ENCODE measurements at regions not wholly inside any gene's neighbourhood (a gene's known extent, or its start where the extent isn't known, plus 50 kb on each side); places are given as distances from the start of the nearest gene placed in this dataset.
"Not testable (repeated sequence)": the region's sequence is repeated elsewhere in the genome, so short reads cannot be mapped to it uniquely, and the experiment has no call there.

DNA sequence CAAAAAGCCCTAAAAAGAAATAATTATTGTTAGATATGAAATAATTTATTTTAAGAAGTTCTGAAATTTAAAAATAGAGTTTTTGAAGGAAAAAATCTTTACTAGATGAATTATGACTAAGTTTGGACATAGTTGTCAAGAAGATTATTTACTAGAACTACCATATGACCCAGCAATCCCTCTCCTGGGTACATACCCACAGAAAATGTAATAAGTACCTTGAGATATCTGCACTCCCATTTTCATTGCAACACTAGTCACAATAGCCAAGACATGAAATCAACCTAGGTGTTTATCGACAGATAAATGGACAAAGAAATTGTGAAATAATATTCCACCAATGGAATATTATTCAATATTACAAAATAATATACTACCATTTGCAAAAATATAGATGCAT, 109.9 kb downstream of the PDHA2 start:
- TF ChIP-seq, protein P1, sequence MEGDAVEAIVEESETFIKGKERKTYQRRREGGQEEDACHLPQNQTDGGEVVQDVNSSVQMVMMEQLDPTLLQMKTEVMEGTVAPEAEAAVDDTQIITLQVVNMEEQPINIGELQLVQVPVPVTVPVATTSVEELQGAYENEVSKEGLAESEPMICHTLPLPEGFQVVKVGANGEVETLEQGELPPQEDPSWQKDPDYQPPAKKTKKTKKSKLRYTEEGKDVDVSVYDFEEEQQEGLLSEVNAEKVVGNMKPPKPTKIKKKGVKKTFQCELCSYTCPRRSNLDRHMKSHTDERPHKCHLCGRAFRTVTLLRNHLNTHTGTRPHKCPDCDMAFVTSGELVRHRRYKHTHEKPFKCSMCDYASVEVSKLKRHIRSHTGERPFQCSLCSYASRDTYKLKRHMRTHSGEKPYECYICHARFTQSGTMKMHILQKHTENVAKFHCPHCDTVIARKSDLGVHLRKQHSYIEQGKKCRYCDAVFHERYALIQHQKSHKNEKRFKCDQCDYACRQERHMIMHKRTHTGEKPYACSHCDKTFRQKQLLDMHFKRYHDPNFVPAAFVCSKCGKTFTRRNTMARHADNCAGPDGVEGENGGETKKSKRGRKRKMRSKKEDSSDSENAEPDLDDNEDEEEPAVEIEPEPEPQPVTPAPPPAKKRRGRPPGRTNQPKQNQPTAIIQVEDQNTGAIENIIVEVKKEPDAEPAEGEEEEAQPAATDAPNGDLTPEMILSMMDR (IDR thresholded peaks at IDR 0.05; ENCODE audit: insufficient read depth, low read depth, low read length, missing control alignments): no peak
- no peak overlapping the region for H3K4me3 ChIP-seq (ENCODE audit: low read depth, low read length)
- no peak for DNase-seq (ENCODE audit: low read depth)

DNA sequence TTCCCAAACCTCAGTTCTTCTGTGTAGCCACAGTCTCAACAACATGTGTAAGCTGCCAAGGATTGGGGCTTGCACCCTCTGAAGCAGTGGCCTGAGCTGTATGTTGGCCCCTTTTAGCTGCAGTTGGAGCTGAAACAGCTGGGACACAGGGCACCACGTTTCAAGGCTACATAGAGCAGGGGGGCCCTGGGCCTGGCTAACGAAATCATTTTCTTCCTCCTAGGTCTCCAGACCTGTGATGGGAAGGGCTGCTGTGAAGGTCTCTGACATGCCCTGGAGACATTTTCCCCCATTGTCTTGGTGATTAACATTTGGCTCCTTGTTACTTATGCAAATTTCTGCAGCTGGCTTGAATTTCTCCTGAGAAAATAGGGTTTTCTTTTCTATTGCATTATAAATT, 112.6 kb downstream of the PDHA2 start:
- not testable (repeated sequence) for H3K4me3 ChIP-seq (ENCODE audit: low read depth, low read length); DNase-seq (ENCODE audit: low read depth)

DNA sequence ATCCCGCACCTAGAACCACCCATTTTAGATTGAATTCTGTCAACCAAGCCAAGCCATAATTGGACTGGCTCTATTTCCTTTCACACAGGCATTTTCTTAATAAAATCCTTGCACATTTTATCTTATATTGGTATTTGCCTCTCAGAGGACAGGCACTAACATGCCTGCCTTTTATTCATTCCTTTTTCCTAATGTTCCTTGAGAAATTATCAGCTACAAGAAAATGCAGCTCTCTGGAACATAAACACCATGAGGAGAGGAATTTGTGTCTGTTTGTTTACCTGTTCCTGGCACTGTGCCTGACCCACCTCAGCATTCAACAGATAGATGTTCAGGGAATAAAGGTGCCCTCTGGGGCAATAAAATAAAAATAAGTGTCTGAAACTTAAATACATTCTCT, 116.2 kb downstream of the PDHA2 start:
- no peak for DNase-seq (ENCODE audit: low read depth)
- TF ChIP-seq, protein P1 (IDR thresholded peaks at IDR 0.05; ENCODE audit: insufficient read depth, low read depth, low read length, missing control alignments): no peak
- no peak overlapping the region for H3K4me3 ChIP-seq (ENCODE audit: low read depth, low read length)

DNA sequence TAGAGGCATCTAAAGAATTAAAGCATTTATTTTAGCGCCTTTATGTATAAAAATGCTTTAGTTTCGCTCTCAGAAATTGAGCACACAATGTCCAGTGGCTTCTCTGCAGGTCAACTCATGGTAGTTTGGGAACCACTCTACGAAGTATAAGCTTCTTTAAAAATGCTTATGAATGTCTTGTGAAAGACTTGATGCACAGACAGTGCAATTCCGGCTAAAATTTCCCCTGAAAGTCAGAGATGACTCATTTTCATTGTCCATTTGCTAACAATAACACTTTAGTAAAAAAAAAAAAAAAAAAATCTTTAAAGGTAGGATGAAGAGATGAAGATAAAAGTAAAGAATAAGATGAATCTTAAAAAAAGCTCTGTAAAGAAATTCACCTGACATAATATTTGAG, 117.2 kb downstream of the PDHA2 start:
- no peak for DNase-seq (ENCODE audit: low read depth)
- H3K4me3 ChIP-seq (ENCODE audit: low read depth, low read length): no peak overlapping the region
- TF ChIP-seq, protein P1 (IDR thresholded peaks at IDR 0.05; ENCODE audit: insufficient read depth, low read depth, low read length, missing control alignments): no peak

DNA sequence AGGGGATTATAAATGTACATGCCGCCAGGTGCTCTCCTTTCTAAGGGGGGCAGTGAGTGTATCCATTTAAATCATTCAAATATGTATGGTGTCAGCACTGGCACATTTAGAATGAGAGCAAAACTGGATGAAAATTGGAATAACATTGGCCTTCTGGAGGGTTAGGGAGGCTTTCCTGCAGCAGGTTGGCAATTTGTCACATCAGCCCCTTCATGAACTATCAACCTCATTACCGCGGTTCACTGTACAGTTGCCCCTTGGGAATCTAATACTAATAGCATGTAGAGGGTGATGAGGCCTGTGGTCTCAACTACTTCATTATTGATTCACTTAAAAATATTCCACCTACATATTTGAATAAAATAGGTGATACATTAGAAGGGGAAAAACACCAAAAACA, 117.9 kb downstream of the PDHA2 start:
- no peak overlapping the region for H3K4me3 ChIP-seq (ENCODE audit: low read depth, low read length)
- TF ChIP-seq, protein P1 (IDR thresholded peaks at IDR 0.05; ENCODE audit: insufficient read depth, low read depth, low read length, missing control alignments): no peak
- no peak for DNase-seq (ENCODE audit: low read depth)

DNA sequence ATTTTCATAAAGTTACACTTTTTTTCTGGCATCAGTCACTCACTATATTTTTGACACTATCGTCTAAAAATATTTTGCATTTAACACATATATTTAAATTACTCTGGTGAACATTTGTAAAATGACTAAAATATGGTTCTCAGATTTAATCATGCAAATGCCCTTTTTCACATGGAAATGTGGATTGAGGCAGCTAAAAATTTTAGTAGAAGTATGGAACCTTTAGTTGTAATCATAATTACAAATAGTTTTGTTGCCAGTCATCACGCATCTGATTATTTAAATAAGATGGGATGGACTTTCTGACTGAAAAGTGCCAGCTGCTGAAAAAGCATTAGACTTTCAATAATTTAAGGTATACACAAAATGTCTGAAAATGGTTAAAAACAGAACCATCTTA, 119.3 kb downstream of the PDHA2 start:
- TF ChIP-seq, protein P1 (IDR thresholded peaks at IDR 0.05; ENCODE audit: insufficient read depth, low read depth, low read length, missing control alignments): no peak
- no peak for DNase-seq (ENCODE audit: low read depth)
- H3K4me3 ChIP-seq (ENCODE audit: low read depth, low read length): no peak overlapping the region

DNA sequence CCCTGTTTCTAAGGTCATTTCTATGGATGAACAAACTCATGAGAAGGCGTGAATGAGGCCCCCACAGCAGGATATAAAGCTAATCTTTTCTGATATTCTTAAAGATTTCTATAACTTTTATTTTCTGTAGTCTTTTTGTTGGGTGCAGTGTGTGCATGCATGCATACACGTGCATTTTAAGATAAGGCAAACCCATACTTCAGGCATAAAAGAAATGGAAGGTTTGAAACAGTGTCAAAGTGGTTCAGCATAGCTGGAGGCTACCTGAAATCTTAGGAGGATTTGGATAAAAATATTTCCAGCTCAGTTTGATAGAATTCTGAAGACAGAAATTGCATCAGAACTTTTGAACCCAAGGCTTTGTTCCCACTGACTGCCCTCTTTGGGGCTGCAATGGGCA, 119.7 kb downstream of the PDHA2 start:
- no peak for DNase-seq (ENCODE audit: low read depth)
- TF ChIP-seq, protein P1 (IDR thresholded peaks at IDR 0.05; ENCODE audit: insufficient read depth, low read depth, low read length, missing control alignments): no peak
- no peak overlapping the region for H3K4me3 ChIP-seq (ENCODE audit: low read depth, low read length)

DNA sequence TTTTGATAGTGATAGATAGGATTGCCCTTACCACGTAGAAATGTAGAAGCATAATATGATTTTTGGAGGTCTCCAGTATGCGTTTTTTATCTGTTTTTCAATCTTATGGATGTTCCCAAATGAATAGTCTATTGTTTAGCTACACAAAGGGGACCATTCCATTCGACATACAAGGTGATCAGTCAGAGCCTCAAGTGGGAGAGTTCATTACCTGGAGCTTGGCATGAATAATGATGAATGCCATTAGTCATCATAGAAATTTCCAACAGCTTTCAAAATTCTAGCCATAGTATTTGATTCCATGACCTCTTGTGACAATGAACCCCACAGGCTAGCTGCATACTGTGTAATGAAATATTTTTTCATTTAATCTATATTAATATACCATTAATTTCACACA, 123.6 kb downstream of the PDHA2 start:
- TF ChIP-seq, protein P1 (IDR thresholded peaks at IDR 0.05; ENCODE audit: insufficient read depth, low read depth, low read length, missing control alignments): no peak
- DNase-seq (ENCODE audit: low read depth): no peak

More for the DNA sequence above, 123.6 kb downstream of the PDHA2 start:
- no peak overlapping the region for H3K4me3 ChIP-seq (ENCODE audit: low read depth, low read length)
